ENCODE measurements at regions not wholly inside any gene's neighbourhood (a gene's known extent, or its start where the extent isn't known, plus 50 kb on each side); places are given as distances from the start of the nearest gene placed in this dataset.

- DNase-seq: no peak
Observed at GRCh38 chr9:32294106-32294505, 90.3 kb upstream of the ACO1 start.

GRCh38 chr9:32300373-32300772 is 84.1 kb upstream of the ACO1 start:
- DNase-seq: no peak

GRCh38 chr9:32304495-32304894 is 79.9 kb upstream of the ACO1 start:
- DNase-seq: no peak

GRCh38 chr9:32306006-32306405 is 78.4 kb upstream of the ACO1 start:
- DNase-seq: no peak

GRCh38 chr9:32319312-32319929 is 65.0 kb upstream of the ACO1 start:
- no peak for DNase-seq

GRCh38 chr9:32322622-32323021 is 61.8 kb upstream of the ACO1 start:
- no peak for DNase-seq

- DNase-seq: no peak
Observed at GRCh38 chr9:32326146-32326545, 58.3 kb upstream of the ACO1 start.

- no peak for DNase-seq
Observed at GRCh38 chr9:32331240-32331639, 53.2 kb upstream of the ACO1 start.

- DNase-seq: no peak
Observed at GRCh38 chr9:32334112-32334511, 50.3 kb upstream of the ACO1 start.
